ENCODE measurements at regions not wholly inside any gene's neighbourhood (a gene's known extent, or its start where the extent isn't known, plus 50 kb on each side); places are given as distances from the start of the nearest gene placed in this dataset.

DNA sequence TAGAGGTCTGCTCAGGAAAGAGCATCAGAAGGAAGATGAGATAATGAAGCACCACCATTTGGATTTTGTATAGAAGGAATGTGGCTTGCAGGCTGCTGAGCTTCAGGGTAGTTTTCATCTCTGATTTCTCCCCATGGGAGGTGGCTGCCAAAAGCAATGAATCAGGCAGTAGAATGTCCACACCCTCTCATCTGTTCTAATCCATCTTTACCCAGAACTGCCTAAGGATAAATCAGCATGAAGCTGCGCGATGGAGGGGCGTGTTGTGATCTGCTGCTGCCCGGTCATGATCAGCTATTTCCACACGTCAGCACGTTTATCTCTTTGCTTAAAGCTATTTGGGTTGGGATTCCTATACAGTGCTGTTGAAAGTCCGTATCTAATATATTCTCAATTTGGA is 295.4 kb downstream of the FOXA2 start:
- TF ChIP-seq EP300 (IDR thresholded peaks at IDR 0.05; ENCODE audit: low read length) (no peak), STAG1 (CRISPR knock-in tag; IDR thresholded peaks at IDR 0.05; ENCODE audit: borderline replicate concordance) (no peak), RBFOX2 (IDR thresholded peaks at IDR 0.05; ENCODE audit: low read depth, low read length) (no peak)
- TF ChIP-seq, protein P1, sequence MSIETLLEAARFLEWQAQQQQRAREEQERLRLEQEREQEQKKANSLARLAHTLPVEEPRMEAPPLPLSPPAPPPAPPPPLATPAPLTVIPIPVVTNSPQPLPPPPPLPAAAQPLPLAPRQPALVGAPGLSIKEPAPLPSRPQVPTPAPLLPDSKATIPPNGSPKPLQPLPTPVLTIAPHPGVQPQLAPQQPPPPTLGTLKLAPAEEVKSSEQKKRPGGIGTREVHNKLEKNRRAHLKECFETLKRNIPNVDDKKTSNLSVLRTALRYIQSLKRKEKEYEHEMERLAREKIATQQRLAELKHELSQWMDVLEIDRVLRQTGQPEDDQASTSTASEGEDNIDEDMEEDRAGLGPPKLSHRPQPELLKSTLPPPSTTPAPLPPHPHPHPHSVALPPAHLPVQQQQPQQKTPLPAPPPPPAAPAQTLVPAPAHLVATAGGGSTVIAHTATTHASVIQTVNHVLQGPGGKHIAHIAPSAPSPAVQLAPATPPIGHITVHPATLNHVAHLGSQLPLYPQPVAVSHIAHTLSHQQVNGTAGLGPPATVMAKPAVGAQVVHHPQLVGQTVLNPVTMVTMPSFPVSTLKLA (conservative IDR thresholded peaks at IDR 0.05) = no peak
- TF ChIP-seq, protein P2, sequence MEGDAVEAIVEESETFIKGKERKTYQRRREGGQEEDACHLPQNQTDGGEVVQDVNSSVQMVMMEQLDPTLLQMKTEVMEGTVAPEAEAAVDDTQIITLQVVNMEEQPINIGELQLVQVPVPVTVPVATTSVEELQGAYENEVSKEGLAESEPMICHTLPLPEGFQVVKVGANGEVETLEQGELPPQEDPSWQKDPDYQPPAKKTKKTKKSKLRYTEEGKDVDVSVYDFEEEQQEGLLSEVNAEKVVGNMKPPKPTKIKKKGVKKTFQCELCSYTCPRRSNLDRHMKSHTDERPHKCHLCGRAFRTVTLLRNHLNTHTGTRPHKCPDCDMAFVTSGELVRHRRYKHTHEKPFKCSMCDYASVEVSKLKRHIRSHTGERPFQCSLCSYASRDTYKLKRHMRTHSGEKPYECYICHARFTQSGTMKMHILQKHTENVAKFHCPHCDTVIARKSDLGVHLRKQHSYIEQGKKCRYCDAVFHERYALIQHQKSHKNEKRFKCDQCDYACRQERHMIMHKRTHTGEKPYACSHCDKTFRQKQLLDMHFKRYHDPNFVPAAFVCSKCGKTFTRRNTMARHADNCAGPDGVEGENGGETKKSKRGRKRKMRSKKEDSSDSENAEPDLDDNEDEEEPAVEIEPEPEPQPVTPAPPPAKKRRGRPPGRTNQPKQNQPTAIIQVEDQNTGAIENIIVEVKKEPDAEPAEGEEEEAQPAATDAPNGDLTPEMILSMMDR (IDR thresholded peaks at IDR 0.05 in 2 of 3, conservative IDR thresholded peaks at IDR 0.05 in 1 of 3; ENCODE audit: insufficient read depth in 2 of 3, low read depth in 1 of 3, low read length in 3 of 3) = no peak
- TF ChIP-seq, protein P3, sequence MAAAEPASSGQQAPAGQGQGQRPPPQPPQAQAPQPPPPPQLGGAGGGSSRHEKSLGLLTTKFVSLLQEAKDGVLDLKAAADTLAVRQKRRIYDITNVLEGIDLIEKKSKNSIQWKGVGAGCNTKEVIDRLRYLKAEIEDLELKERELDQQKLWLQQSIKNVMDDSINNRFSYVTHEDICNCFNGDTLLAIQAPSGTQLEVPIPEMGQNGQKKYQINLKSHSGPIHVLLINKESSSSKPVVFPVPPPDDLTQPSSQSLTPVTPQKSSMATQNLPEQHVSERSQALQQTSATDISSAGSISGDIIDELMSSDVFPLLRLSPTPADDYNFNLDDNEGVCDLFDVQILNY (CRISPR knock-in tag; IDR thresholded peaks at IDR 0.05) = no peak

All from K562 (cell line).